Lower lobe of right lung (tissue), 2 donors: ENCODE measurements at regions not wholly inside any gene's neighbourhood (a gene's known extent, or its start where the extent isn't known, plus 50 kb on each side); places are given as distances from the start of the nearest gene placed in this dataset.
A peak's percentile ranks its signal among the peaks of the same experiment; 100 is the strongest.

Experiments
- ATAC-seq, 2 donors: fragments of 200-7000 bp; cut with Tn5 transposase; one replicate each; pipeline ENCODE4 v1.9.1; 2020 to 2022; ENCODE audit warnings: mild to moderate bottlenecking in 2 of 2, moderate library complexity in 2 of 2
- DNase-seq: peaks from one replicate; pipeline ENCODE4 v3.0.0-alpha.2; 2020
- H3K27ac ChIP-seq: fragments of 200-600 bp; one replicate; pipeline ENCODE4 v1.8.0; 2022
- H3K27me3 ChIP-seq: fragments of 200-600 bp; one replicate; pipeline ENCODE4 v1.8.0; 2022; ENCODE audit warnings: low read depth
- H3K36me3 ChIP-seq: fragments of 200-600 bp; one replicate; pipeline ENCODE4 v1.8.0; 2022; ENCODE audit warnings: mild to moderate bottlenecking
- H3K4me1 ChIP-seq: fragments of 200-600 bp; one replicate; pipeline ENCODE4 v1.8.0; 2022
- H3K4me3 ChIP-seq: fragments of 200-600 bp; one replicate; pipeline ENCODE4 v1.8.0; 2022; ENCODE audit warnings: mild to moderate bottlenecking
- H3K9me3 ChIP-seq: fragments of 200-600 bp; one replicate; pipeline ENCODE4 v1.8.0; 2022
- intact Hi-C: fragments of 100-400 bp; cut with DNase I; formaldehyde crosslinking; loops from one replicate; pipeline ENCODE4 v1.11.0; 2022
- TF ChIP-seq, protein P1 (sequence below): fragments of 200-600 bp; IDR thresholded peaks from one replicate; pipeline ENCODE4 v1.8.0; 2022; ENCODE audit warnings: antibody characterized with exemption, mild to moderate bottlenecking
- donor health status: DM: no; HTN: yes; CAD: no; lungs with severe emphysema.

DNA sequence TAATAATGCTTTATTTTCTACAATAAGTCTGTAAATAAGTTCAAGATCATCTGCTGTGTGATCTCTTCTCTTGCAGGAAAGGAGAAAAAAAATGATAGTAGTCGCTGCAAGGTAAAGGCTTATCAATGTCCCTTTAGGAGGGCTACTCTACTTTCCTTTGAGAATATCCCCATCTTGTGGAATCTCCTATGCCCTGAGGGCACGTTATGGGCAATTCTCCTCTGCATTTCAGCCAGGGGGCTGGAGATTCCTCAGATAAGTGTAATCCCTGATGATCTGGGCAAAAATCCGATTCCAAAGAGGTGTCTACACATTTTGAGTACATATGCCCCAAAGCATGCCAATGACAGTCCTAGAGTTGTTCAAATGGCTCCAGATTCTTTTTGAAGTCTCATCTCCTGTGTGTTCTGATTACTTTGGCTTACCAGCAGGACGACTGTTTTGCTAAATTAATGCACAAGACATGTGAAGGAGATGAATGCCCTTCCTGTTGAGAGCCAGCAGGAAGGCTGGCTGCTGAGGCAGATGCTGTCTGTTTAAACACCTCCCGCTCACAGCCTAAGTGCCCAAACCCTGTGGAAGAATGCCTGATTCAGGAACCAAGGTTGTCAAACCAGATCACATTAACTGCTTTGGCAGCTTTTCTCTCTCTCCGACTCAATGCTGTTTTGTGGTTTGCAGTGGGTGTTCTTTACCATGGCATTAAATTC, 171.2 kb upstream of the COL1A2 start:
- no peak overlapping the region for H3K27ac ChIP-seq
- TF ChIP-seq, protein P1, sequence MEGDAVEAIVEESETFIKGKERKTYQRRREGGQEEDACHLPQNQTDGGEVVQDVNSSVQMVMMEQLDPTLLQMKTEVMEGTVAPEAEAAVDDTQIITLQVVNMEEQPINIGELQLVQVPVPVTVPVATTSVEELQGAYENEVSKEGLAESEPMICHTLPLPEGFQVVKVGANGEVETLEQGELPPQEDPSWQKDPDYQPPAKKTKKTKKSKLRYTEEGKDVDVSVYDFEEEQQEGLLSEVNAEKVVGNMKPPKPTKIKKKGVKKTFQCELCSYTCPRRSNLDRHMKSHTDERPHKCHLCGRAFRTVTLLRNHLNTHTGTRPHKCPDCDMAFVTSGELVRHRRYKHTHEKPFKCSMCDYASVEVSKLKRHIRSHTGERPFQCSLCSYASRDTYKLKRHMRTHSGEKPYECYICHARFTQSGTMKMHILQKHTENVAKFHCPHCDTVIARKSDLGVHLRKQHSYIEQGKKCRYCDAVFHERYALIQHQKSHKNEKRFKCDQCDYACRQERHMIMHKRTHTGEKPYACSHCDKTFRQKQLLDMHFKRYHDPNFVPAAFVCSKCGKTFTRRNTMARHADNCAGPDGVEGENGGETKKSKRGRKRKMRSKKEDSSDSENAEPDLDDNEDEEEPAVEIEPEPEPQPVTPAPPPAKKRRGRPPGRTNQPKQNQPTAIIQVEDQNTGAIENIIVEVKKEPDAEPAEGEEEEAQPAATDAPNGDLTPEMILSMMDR = peak; percentile 39
- no peak overlapping the region for H3K4me3 ChIP-seq
- H3K9me3 ChIP-seq = no peaks in the 10 kb centered on the region
- no peaks in the 10 kb centered on the region for H3K4me1 ChIP-seq
- intact Hi-C loops = no loop called here
- no peaks in the 10 kb centered on the region for H3K27me3 ChIP-seq
- ATAC-seq (no peak), DNase-seq (no peak)
- no peaks in the 10 kb centered on the region for H3K36me3 ChIP-seq

GRCh38 chr7:94228223-94228622, 166.5 kb upstream of the COL1A2 start:
- TF ChIP-seq, protein P1 = no peak
- no peak for ATAC-seq
- Histone ChIP-seq H3K4me1 (no peaks in the 10 kb centered on the region), H3K27ac (no peak overlapping the region), H3K4me3 (no peak overlapping the region), H3K36me3 (no peaks in the 10 kb centered on the region), H3K9me3 (no peaks in the 10 kb centered on the region), H3K27me3 (no peaks in the 10 kb centered on the region)
- intact Hi-C loops = no loop called here
- DNase-seq = no peak

DNA sequence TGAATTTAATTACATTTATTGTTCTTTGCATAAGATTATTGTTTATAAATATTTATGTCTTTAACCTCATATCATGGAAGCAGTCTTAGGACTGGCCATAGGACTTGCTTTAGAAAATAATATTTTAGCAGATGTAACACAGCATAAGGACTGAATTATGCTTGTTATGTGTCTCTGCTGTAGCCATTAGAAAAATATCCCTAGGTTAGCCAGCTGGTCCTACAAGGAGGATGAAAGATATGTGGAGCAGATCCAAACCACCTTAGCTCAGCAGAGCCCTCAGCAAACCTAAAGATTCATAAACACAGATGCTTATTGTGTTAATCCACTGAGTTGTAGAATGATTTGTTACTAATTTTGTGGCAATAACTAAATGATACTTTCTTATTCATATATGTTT, 166.0 kb upstream of the COL1A2 start:
- TF ChIP-seq, protein P1 = no peak
- no peak overlapping the region for H3K27ac ChIP-seq
- H3K36me3 ChIP-seq = no peaks in the 10 kb centered on the region
- H3K27me3 ChIP-seq = no peaks in the 10 kb centered on the region
- ATAC-seq (no peak), DNase-seq (no peak)
- no peaks in the 10 kb centered on the region for H3K4me1 ChIP-seq
- intact Hi-C loops = no loop called here
- H3K9me3 ChIP-seq = no peaks in the 10 kb centered on the region
- H3K4me3 ChIP-seq = no peak overlapping the region

GRCh38 chr7:94231305-94231704, 163.4 kb upstream of the COL1A2 start:
- no peaks in the 10 kb centered on the region for H3K27me3 ChIP-seq
- TF ChIP-seq, protein P1 = no peak
- no peaks in the 10 kb centered on the region for H3K9me3 ChIP-seq
- H3K27ac ChIP-seq = no peak overlapping the region
- intact Hi-C loops = no loop called here
- no peaks in the 10 kb centered on the region for H3K4me1 ChIP-seq
- ATAC-seq (no peak), DNase-seq (no peak)
- no peaks in the 10 kb centered on the region for H3K36me3 ChIP-seq
- H3K4me3 ChIP-seq = no peak overlapping the region

GRCh38 chr7:94236960-94237359, 157.7 kb upstream of the COL1A2 start:
- Histone ChIP-seq H3K36me3 (no peaks in the 10 kb centered on the region), H3K27ac (no peak overlapping the region), H3K9me3 (no peaks in the 10 kb centered on the region), H3K27me3 (no peaks in the 10 kb centered on the region), H3K4me3 (no peak overlapping the region), H3K4me1 (peaks cover 9% of the 10 kb centered on the region)
- TF ChIP-seq, protein P1 = no peak
- DNase-seq (no peak), ATAC-seq (no peak)
- intact Hi-C loops = no loop called here
